Parathyroid adenoma (tissue), 2 donors: ENCODE measurements at regions not wholly inside any gene's neighbourhood (a gene's known extent, or its start where the extent isn't known, plus 50 kb on each side); places are given as distances from the start of the nearest gene placed in this dataset.
"Not testable (repeated sequence)": the region's sequence is repeated elsewhere in the genome, so short reads cannot be mapped to it uniquely, and the experiment has no call there.

ENCODE experiments used
- H2AFZ ChIP-seq: fragments of 300-600 bp; sonication (generic); one replicate; pipeline ENCODE4 v1.7.0; 2017; ENCODE audit warnings: antibody characterized with exemption, mild to moderate bottlenecking
- H3K27ac ChIP-seq: fragments of 300-600 bp; sonication (generic); one replicate; pipeline ENCODE4 v1.7.0; 2017
- H3K27me3 ChIP-seq: fragments of 300-600 bp; sonication (generic); one replicate; pipeline ENCODE4 v1.7.0; 2017; ENCODE audit warnings: low read length; ENCODE audit not compliant: control insufficient read depth, insufficient read depth
- H3K36me3 ChIP-seq: fragments of 300-600 bp; sonication (generic); one replicate; pipeline ENCODE4 v1.7.0; 2017; ENCODE audit warnings: low read length; ENCODE audit not compliant: control insufficient read depth, insufficient read depth
- H3K4me1 ChIP-seq: fragments of 300-600 bp; sonication (generic); one replicate; pipeline ENCODE4 v1.7.0; 2017; ENCODE audit warnings: control low read depth
- H3K4me2 ChIP-seq: fragments of 300-600 bp; sonication (generic); one replicate; pipeline ENCODE4 v1.7.0; 2017; ENCODE audit warnings: low read length
- H3K4me3 ChIP-seq: fragments of 300-600 bp; sonication (generic); one replicate; pipeline ENCODE4 v1.7.0; 2017; ENCODE audit warnings: low read depth, low read length
- H3K79me2 ChIP-seq: fragments of 300-600 bp; sonication (generic); one replicate; pipeline ENCODE4 v1.7.0; 2017; ENCODE audit warnings: control low read depth
- H3K9ac ChIP-seq: fragments of 300-600 bp; sonication (generic); one replicate; pipeline ENCODE4 v1.7.0; 2017; ENCODE audit warnings: mild to moderate bottlenecking
- H3K9me3 ChIP-seq: fragments of 300-600 bp; sonication (generic); one replicate; pipeline ENCODE4 v1.7.0; 2017; ENCODE audit warnings: low read length; ENCODE audit not compliant: control insufficient read depth
- TF ChIP-seq, protein P1 (sequence below): fragments of 300-600 bp; sonication (generic); IDR thresholded peaks from one replicate; pipeline ENCODE4 v1.7.0; 2017; ENCODE audit warnings: antibody characterized with exemption, mild to moderate bottlenecking
- donor health status: primary hyperparathyroidism.

DNA sequence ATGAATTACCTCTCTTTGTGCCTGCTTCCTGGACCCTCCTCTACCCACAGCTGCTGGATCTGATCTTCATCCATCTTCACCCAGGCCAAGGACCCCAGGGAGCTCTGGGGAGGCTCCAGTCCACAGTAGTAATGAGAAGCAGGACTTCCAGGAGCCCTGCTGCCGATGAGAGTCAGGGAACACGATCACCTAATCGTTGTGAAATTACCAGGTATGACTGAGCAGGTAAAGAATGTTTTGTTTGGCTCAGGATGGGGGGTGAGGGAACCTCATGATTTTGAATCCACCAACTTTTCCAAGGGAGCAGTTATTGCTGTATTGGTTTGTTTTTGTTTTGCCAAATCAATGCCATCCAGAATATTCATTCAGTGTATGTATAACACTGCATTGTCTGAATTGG, 454.0 kb downstream of the PLPP3 start:
- TF ChIP-seq, protein P1, sequence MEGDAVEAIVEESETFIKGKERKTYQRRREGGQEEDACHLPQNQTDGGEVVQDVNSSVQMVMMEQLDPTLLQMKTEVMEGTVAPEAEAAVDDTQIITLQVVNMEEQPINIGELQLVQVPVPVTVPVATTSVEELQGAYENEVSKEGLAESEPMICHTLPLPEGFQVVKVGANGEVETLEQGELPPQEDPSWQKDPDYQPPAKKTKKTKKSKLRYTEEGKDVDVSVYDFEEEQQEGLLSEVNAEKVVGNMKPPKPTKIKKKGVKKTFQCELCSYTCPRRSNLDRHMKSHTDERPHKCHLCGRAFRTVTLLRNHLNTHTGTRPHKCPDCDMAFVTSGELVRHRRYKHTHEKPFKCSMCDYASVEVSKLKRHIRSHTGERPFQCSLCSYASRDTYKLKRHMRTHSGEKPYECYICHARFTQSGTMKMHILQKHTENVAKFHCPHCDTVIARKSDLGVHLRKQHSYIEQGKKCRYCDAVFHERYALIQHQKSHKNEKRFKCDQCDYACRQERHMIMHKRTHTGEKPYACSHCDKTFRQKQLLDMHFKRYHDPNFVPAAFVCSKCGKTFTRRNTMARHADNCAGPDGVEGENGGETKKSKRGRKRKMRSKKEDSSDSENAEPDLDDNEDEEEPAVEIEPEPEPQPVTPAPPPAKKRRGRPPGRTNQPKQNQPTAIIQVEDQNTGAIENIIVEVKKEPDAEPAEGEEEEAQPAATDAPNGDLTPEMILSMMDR = no peak
- no peak overlapping the region for H3K27ac ChIP-seq
- no peaks in the 10 kb centered on the region for H3K79me2 ChIP-seq
- H2AFZ ChIP-seq = no peak overlapping the region
- H3K27me3 ChIP-seq = no peaks in the 10 kb centered on the region
- no peaks in the 10 kb centered on the region for H3K36me3 ChIP-seq
- H3K4me2 ChIP-seq = no peak overlapping the region
- no peak overlapping the region for H3K9ac ChIP-seq
- H3K4me3 ChIP-seq = no peak overlapping the region
- no peaks in the 10 kb centered on the region for H3K9me3 ChIP-seq
- H3K4me1 ChIP-seq = no peaks in the 10 kb centered on the region

DNA sequence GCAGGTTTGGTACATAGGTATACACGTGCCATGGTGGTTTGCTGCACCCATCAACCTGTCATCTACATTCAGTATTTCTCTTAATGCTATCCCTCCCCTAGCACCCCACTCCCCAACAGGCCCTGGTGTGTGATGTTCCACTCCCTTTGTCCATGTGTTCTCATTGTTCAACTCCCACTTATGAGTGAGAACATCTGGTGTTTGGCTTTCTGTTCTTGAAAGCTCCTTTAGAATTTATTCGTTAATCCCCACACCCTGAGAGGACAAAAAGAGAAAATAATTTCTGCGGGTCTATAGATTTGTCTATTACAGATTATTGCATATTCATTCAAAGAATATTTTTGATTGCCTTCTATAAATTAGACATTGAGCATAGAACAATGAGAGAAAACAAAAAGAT, 455.5 kb downstream of the PLPP3 start:
- Histone ChIP-seq H3K79me2 (no peaks in the 10 kb centered on the region), H3K9ac (no peak overlapping the region), H3K4me1 (no peaks in the 10 kb centered on the region), H2AFZ (no peak overlapping the region), H3K4me3 (no peak overlapping the region), H3K36me3 (no peaks in the 10 kb centered on the region), H3K9me3 (no peaks in the 10 kb centered on the region), H3K27ac (no peak overlapping the region), H3K4me2 (no peak overlapping the region), H3K27me3 (no peaks in the 10 kb centered on the region)
- TF ChIP-seq, protein P1 = no peak

DNA sequence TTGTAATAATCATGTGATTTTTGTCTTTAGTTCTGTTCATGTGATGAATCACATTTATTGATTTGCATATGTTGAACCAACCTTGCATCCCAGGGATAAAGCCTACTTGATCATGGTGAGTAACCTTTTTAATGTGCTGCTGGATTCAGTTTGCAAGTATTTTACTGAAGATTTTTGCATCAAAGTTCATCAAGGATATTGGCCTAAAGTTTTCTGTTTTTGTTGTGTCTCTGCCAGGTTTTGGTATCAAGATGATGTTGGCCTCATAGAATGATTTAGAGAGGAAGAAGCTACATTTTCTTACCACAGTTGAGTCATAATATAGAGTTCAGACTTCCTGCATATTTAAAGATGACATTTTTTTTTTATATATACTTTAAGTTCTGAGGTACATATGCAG, 455.9 kb downstream of the PLPP3 start:
- H3K36me3 ChIP-seq = no peaks in the 10 kb centered on the region
- no peak overlapping the region for H2AFZ ChIP-seq
- no peaks in the 10 kb centered on the region for H3K27me3 ChIP-seq
- no peak overlapping the region for H3K27ac ChIP-seq
- H3K79me2 ChIP-seq = no peaks in the 10 kb centered on the region
- H3K9me3 ChIP-seq = no peaks in the 10 kb centered on the region
- no peak overlapping the region for H3K4me2 ChIP-seq
- TF ChIP-seq, protein P1 = no peak
- no peaks in the 10 kb centered on the region for H3K4me1 ChIP-seq
- no peak overlapping the region for H3K9ac ChIP-seq
- no peak overlapping the region for H3K4me3 ChIP-seq

DNA sequence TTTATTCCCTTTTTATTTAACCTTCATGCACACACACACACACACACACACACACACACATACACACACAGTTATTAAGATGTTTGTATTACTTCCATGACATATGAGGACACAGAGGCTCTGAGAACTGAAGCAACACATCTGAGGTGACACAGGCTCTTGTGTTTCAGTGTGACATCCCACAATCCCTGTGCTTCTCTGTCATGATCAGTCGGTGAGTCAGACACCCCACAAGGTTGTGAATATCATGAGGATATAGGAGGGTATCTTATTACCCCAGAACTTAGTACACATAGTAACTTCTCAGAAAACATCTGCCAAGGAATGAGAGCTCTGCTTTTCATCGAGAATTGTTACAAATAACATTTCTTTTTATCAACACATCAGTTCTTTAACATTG, 459.3 kb downstream of the PLPP3 start:
- TF ChIP-seq, protein P1 = no peak
- Histone ChIP-seq H3K4me3 (no peak overlapping the region), H3K4me2 (no peak overlapping the region), H3K4me1 (no peaks in the 10 kb centered on the region), H2AFZ (no peak overlapping the region), H3K27ac (no peak overlapping the region), H3K36me3 (no peaks in the 10 kb centered on the region), H3K9ac (no peak overlapping the region), H3K27me3 (no peaks in the 10 kb centered on the region), H3K79me2 (no peaks in the 10 kb centered on the region), H3K9me3 (no peaks in the 10 kb centered on the region)

GRCh38 chr1:56118676-56119075, 460.7 kb downstream of the PLPP3 start:
- H3K9me3 ChIP-seq, H3K27ac ChIP-seq, H2AFZ ChIP-seq, H3K4me1 ChIP-seq, H3K27me3 ChIP-seq, H3K36me3 ChIP-seq, H3K4me2 ChIP-seq, H3K9ac ChIP-seq, H3K79me2 ChIP-seq, H3K4me3 ChIP-seq: not testable (repeated sequence)
